ENCODE measurements at regions not wholly inside any gene's neighbourhood (a gene's known extent, or its start where the extent isn't known, plus 50 kb on each side); places are given as distances from the start of the nearest gene placed in this dataset.

GRCh38 chr20:6908673-6909072, 141.2 kb downstream of the BMP2 start:
- H3K4me1 Mint-ChIP-seq (ENCODE audit: low read depth): no peaks in the 10 kb centered on the region
- H3K27ac Mint-ChIP-seq (ENCODE audit: unreplicated experiment): no peak overlapping the region
- no peaks in the 10 kb centered on the region for H3K36me3 Mint-ChIP-seq (ENCODE audit: low read depth)
- no peak for DNase-seq (ENCODE audit: low spot score)
- no peak overlapping the region for H3K4me3 Mint-ChIP-seq (ENCODE audit: unreplicated experiment)
- H3K9me3 Mint-ChIP-seq (ENCODE audit: low read depth): no peaks in the 10 kb centered on the region
- H3K27me3 Mint-ChIP-seq (ENCODE audit: low read depth): no peaks in the 10 kb centered on the region
- TF ChIP-seq, protein P1, sequence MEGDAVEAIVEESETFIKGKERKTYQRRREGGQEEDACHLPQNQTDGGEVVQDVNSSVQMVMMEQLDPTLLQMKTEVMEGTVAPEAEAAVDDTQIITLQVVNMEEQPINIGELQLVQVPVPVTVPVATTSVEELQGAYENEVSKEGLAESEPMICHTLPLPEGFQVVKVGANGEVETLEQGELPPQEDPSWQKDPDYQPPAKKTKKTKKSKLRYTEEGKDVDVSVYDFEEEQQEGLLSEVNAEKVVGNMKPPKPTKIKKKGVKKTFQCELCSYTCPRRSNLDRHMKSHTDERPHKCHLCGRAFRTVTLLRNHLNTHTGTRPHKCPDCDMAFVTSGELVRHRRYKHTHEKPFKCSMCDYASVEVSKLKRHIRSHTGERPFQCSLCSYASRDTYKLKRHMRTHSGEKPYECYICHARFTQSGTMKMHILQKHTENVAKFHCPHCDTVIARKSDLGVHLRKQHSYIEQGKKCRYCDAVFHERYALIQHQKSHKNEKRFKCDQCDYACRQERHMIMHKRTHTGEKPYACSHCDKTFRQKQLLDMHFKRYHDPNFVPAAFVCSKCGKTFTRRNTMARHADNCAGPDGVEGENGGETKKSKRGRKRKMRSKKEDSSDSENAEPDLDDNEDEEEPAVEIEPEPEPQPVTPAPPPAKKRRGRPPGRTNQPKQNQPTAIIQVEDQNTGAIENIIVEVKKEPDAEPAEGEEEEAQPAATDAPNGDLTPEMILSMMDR (IDR thresholded peaks at IDR 0.05): no peak

- Mint-ChIP-seq H3K9me3 (ENCODE audit: low read depth) (no peaks in the 10 kb centered on the region), H3K36me3 (ENCODE audit: low read depth) (no peaks in the 10 kb centered on the region), H3K4me3 (ENCODE audit: unreplicated experiment) (no peak overlapping the region), H3K27me3 (ENCODE audit: low read depth) (no peaks in the 10 kb centered on the region), H3K27ac (ENCODE audit: unreplicated experiment) (no peak overlapping the region), H3K4me1 (ENCODE audit: low read depth) (no peaks in the 10 kb centered on the region)
- no peak for DNase-seq (ENCODE audit: low spot score)
- TF ChIP-seq, protein P1 (IDR thresholded peaks at IDR 0.05): no peak
Measured at GRCh38 chr20:6909608-6910007, 142.1 kb downstream of the BMP2 start.

- DNase-seq (ENCODE audit: low spot score): no peak
- no peaks in the 10 kb centered on the region for H3K4me1 Mint-ChIP-seq (ENCODE audit: low read depth)
- no peak overlapping the region for H3K27ac Mint-ChIP-seq (ENCODE audit: unreplicated experiment)
- TF ChIP-seq, protein P1 (IDR thresholded peaks at IDR 0.05): no peak
- H3K4me3 Mint-ChIP-seq (ENCODE audit: unreplicated experiment): no peak overlapping the region
- no peaks in the 10 kb centered on the region for H3K36me3 Mint-ChIP-seq (ENCODE audit: low read depth)
- H3K9me3 Mint-ChIP-seq (ENCODE audit: low read depth): no peaks in the 10 kb centered on the region
- peaks cover 2% of the 10 kb centered on the region for H3K27me3 Mint-ChIP-seq (ENCODE audit: low read depth)
Measured at GRCh38 chr20:6914986-6915385, 147.5 kb downstream of the BMP2 start.

DNA sequence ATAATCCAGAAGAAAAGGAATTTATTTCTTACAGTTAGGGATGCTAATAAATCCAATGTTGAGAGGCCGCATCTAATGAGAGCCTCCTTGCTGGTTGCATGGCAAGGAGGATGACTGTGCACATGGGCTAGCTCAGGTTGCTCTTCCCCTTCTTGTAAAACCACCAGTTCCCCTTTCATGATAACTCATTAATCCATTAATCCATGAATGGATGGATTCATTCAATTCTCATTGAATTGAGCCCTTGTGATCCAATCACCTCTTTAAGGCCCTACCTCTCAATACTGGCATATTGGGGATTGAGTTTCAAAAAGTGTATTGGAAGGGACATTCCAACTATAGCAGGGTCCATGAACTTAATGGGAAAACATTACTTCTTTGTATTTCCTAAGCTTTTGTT, 149.5 kb downstream of the BMP2 start:
- Mint-ChIP-seq H3K27me3 (ENCODE audit: low read depth) (peaks cover 2% of the 10 kb centered on the region), H3K4me3 (ENCODE audit: unreplicated experiment) (no peak overlapping the region), H3K9me3 (ENCODE audit: low read depth) (no peaks in the 10 kb centered on the region), H3K36me3 (ENCODE audit: low read depth) (no peaks in the 10 kb centered on the region), H3K27ac (ENCODE audit: unreplicated experiment) (no peak overlapping the region), H3K4me1 (ENCODE audit: low read depth) (no peaks in the 10 kb centered on the region)
- TF ChIP-seq, protein P1 (IDR thresholded peaks at IDR 0.05): no peak
- DNase-seq (ENCODE audit: low spot score): no peak

DNA sequence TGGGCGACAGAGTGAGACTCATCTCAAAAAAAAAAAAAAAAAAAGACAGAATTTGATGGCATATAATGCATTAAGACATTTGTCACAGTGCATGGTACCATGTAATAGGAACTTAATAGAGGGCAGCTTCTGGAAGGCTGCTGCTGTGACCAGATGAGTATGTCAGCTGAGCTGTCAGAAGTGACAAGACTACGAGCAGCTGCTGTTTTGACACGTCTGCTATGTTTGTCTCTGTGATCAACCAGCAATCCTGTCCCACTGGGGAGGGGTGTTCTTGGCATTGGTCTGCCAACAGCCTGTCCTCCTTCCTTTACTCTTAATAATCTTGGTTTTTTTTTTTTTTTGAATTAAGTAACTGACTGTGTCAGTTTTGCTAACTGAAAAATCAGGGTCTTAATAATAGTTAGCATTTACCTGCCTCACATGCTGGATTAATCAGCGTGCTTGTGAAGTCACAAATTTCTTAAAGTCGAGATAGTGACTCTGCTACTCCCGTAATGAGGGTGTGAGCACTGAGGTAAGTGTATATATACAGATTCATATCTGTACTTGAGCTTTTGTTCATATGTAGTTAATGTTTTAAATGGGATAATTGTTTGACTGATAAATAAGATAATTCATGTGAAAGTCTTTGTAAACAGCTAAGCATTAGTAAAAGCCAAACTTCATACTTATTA, 152.4 kb downstream of the BMP2 start:
- Mint-ChIP-seq H3K4me1 (ENCODE audit: low read depth) (no peaks in the 10 kb centered on the region), H3K9me3 (ENCODE audit: low read depth) (no peaks in the 10 kb centered on the region), H3K27me3 (ENCODE audit: low read depth) (peaks cover 2% of the 10 kb centered on the region), H3K27ac (ENCODE audit: unreplicated experiment) (no peak overlapping the region), H3K4me3 (ENCODE audit: unreplicated experiment) (no peak overlapping the region), H3K36me3 (ENCODE audit: low read depth) (no peaks in the 10 kb centered on the region)
- no peak for DNase-seq (ENCODE audit: low spot score)
- TF ChIP-seq, protein P1 (IDR thresholded peaks at IDR 0.05): no peak
